ENCODE measurements at regions not wholly inside any gene's neighbourhood (a gene's known extent, or its start where the extent isn't known, plus 50 kb on each side); places are given as distances from the start of the nearest gene placed in this dataset.

DNA sequence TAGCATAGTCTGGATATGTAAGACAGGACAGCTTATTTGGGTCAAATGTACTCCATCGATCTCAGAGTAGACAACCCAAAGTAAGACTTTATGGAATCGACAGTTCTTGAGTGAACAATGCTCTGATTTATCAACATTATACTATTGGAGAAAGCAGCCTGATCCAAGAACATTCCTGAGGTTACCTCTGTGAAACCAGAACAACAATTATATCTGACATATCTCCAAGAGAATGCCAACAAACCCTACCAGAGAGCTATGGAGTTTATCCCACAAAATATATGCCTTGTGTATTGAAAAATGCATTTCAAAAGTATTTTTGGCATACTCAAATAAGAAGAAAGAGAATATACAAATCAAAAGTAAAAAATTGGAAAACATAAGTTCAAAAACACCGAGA lies 1985.9 kb downstream of the EFNA5 start:
- dilution Hi-C loops (cut with MboI; ENCODE audit: extremely low pct_ligation_motif_present, low sequenced_read_pairs) = no loop called here
- H3K4me3 ChIP-seq (ENCODE audit: control insufficient read depth in 2 of 3, extremely low read depth in 1 of 3, insufficient read depth in 2 of 3, low read depth in 1 of 3, low read length in 3 of 3) = no peak overlapping the region
- no peaks in the 10 kb centered on the region for H3K36me3 ChIP-seq (ENCODE audit: control insufficient read depth in 2 of 2, extremely low read depth in 1 of 2, insufficient read depth in 2 of 2, low read length in 2 of 2)
- no peak overlapping the region for H3K4me2 ChIP-seq (ENCODE audit: control insufficient read depth, extremely low read depth, insufficient read depth, low read depth, low read length)
- no peaks in the 10 kb centered on the region for H3K79me2 ChIP-seq (ENCODE audit: control insufficient read depth, insufficient read depth, low read length)
- H3K9ac ChIP-seq (ENCODE audit: control insufficient read depth, extremely low read depth, insufficient read depth, low read length) = no peak overlapping the region
- no peak for FAIRE-seq
- no peaks in the 10 kb centered on the region for H3K4me1 ChIP-seq (ENCODE audit: control insufficient read depth, extremely low read depth, insufficient read depth, low read length)
- H3K9me3 ChIP-seq (ENCODE audit: control insufficient read depth, low read depth, low read length) = no peaks in the 10 kb centered on the region
- no peaks in the 10 kb centered on the region for H4K20me1 ChIP-seq (ENCODE audit: control insufficient read depth, extremely low read depth, insufficient read depth, low read length)
- H3K27me3 ChIP-seq (ENCODE audit: control insufficient read depth, extremely low read depth, insufficient read depth, low read length) = no peaks in the 10 kb centered on the region
- no peak overlapping the region for H2AFZ ChIP-seq (ENCODE audit: control insufficient read depth, low read length)
- no peak for TF ChIP-seq EZH2 (IDR thresholded peaks at IDR 0.05; ENCODE audit: low read length)
- TF ChIP-seq, protein P1, sequence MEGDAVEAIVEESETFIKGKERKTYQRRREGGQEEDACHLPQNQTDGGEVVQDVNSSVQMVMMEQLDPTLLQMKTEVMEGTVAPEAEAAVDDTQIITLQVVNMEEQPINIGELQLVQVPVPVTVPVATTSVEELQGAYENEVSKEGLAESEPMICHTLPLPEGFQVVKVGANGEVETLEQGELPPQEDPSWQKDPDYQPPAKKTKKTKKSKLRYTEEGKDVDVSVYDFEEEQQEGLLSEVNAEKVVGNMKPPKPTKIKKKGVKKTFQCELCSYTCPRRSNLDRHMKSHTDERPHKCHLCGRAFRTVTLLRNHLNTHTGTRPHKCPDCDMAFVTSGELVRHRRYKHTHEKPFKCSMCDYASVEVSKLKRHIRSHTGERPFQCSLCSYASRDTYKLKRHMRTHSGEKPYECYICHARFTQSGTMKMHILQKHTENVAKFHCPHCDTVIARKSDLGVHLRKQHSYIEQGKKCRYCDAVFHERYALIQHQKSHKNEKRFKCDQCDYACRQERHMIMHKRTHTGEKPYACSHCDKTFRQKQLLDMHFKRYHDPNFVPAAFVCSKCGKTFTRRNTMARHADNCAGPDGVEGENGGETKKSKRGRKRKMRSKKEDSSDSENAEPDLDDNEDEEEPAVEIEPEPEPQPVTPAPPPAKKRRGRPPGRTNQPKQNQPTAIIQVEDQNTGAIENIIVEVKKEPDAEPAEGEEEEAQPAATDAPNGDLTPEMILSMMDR (optimal IDR thresholded peaks at IDR 0.05 in 1 of 3, IDR thresholded peaks at IDR 0.05 in 1 of 3, conservative IDR thresholded peaks at IDR 0.05 in 1 of 3; ENCODE audit: extremely low read depth in 1 of 3, insufficient read depth in 2 of 3, low read length in 3 of 3) = no peak
- no peak for DNase-seq (ENCODE audit: low read depth, low spot score)
- H3K27ac ChIP-seq (ENCODE audit: control insufficient read depth, insufficient read depth, low read length) = no peak overlapping the region
- no peaks in the 10 kb centered on the region for H3K9me1 ChIP-seq (ENCODE audit: control insufficient read depth, extremely low read depth, insufficient read depth, low read length)

DNA sequence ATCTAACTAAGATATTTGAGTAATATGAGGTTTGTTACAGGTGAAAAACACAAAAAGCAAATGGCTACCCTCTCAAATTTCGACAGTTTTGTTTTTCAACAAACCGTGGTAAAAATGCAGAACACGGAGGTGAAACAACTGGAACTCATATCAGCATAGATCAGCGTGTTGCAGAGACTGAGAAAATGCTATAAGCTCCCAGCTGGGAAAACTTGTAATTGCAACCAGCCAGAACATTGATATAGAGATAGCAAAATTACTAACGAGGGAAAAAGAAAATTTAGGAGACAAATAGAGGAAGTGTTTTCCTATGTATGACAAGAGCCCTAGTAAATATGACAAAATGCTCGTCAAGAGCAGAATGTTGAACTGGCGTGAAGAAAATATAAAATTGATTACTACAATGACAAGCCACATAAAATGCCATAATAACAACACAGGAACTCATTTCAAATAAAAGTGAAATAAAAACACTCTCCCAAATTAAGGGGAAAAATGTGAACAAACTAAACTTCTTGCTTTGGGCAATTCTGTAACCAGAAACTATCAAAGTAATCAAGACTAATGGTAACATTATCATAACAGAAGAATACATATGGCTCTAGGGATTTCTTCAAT lies 1989.8 kb downstream of the EFNA5 start:
- no peak for FAIRE-seq
- Histone ChIP-seq H3K27me3 (ENCODE audit: control insufficient read depth, extremely low read depth, insufficient read depth, low read length) (no peaks in the 10 kb centered on the region), H4K20me1 (ENCODE audit: control insufficient read depth, extremely low read depth, insufficient read depth, low read length) (no peaks in the 10 kb centered on the region), H3K9me1 (ENCODE audit: control insufficient read depth, extremely low read depth, insufficient read depth, low read length) (no peaks in the 10 kb centered on the region), H3K36me3 (ENCODE audit: control insufficient read depth in 2 of 2, extremely low read depth in 1 of 2, insufficient read depth in 2 of 2, low read length in 2 of 2) (no peaks in the 10 kb centered on the region), H3K9me3 (ENCODE audit: control insufficient read depth, low read depth, low read length) (no peaks in the 10 kb centered on the region), H3K27ac (ENCODE audit: control insufficient read depth, insufficient read depth, low read length) (no peak overlapping the region), H3K79me2 (ENCODE audit: control insufficient read depth, insufficient read depth, low read length) (no peaks in the 10 kb centered on the region), H3K4me3 (ENCODE audit: control insufficient read depth in 2 of 3, extremely low read depth in 1 of 3, insufficient read depth in 2 of 3, low read depth in 1 of 3, low read length in 3 of 3) (no peak overlapping the region), H2AFZ (ENCODE audit: control insufficient read depth, low read length) (no peak overlapping the region), H3K4me2 (ENCODE audit: control insufficient read depth, extremely low read depth, insufficient read depth, low read depth, low read length) (no peak overlapping the region), H3K4me1 (ENCODE audit: control insufficient read depth, extremely low read depth, insufficient read depth, low read length) (no peaks in the 10 kb centered on the region), H3K9ac (ENCODE audit: control insufficient read depth, extremely low read depth, insufficient read depth, low read length) (no peak overlapping the region)
- no peak for TF ChIP-seq EZH2 (IDR thresholded peaks at IDR 0.05; ENCODE audit: low read length)
- TF ChIP-seq, protein P1 (optimal IDR thresholded peaks at IDR 0.05 in 1 of 3, IDR thresholded peaks at IDR 0.05 in 1 of 3, conservative IDR thresholded peaks at IDR 0.05 in 1 of 3; ENCODE audit: extremely low read depth in 1 of 3, insufficient read depth in 2 of 3, low read length in 3 of 3) = no peak
- dilution Hi-C loops (cut with MboI; ENCODE audit: extremely low pct_ligation_motif_present, low sequenced_read_pairs) = no loop called here
- no peak for DNase-seq (ENCODE audit: low read depth, low spot score)
